Immature natural killer cell (primary cell): ENCODE measurements at regions not wholly inside any gene's neighbourhood (a gene's known extent, or its start where the extent isn't known, plus 50 kb on each side); places are given as distances from the start of the nearest gene placed in this dataset.

Source experiments
- DNase-seq, 3 donors: peaks; one replicate each; pipeline ENCODE4 v3.0.0; 2022; ENCODE audit warnings: mixed read lengths in 1 of 3
- H3K27ac Mint-ChIP-seq, 6 donors: one replicate each; pipeline ENCODE4 v1.8.0; 2020; ENCODE audit warnings: mixed read lengths in 6 of 6, mild to moderate bottlenecking in 5 of 6, inconsistent platforms in 4 of 6, moderate library complexity in 3 of 6
- H3K27me3 Mint-ChIP-seq, 3 donors: one replicate each; pipeline ENCODE4 v1.8.0; 2020 to 2021; ENCODE audit warnings: low read depth in 3 of 3, mild to moderate bottlenecking in 3 of 3, mixed read lengths in 3 of 3, moderate library complexity in 3 of 3, inconsistent platforms in 1 of 3
- H3K36me3 Mint-ChIP-seq, 3 donors: one replicate each; pipeline ENCODE4 v1.8.0; 2020; ENCODE audit warnings: mixed read lengths in 3 of 3, inconsistent platforms in 2 of 3, mild to moderate bottlenecking in 2 of 3
- H3K4me1 Mint-ChIP-seq, 2 donors: one replicate each; pipeline ENCODE4 v1.8.0; 2020; ENCODE audit warnings: inconsistent platforms in 2 of 2, mild to moderate bottlenecking in 2 of 2, mixed read lengths in 2 of 2, moderate library complexity in 1 of 2
- H3K4me3 Mint-ChIP-seq, 5 donors: one replicate each; pipeline ENCODE4 v1.8.0; 2020; ENCODE audit warnings: mild to moderate bottlenecking in 5 of 5, mixed read lengths in 5 of 5, inconsistent platforms in 3 of 5, moderate library complexity in 3 of 5
- H3K9me3 Mint-ChIP-seq, 6 donors: one replicate each; pipeline ENCODE4 v1.8.0; 2020; ENCODE audit warnings: mild to moderate bottlenecking in 6 of 6, mixed read lengths in 6 of 6, inconsistent platforms in 4 of 6, moderate library complexity in 3 of 6

GRCh38 chr3:34219556-34219955 lies 421.1 kb downstream of the PDCD6IP start:
- Mint-ChIP-seq H3K9me3 (peaks cover 0 to 4% (median 0%) of the 10 kb centered on the region in 6 donors), H3K27me3 (peaks cover 3 to 5% (median 4%) of the 10 kb centered on the region in 3 donors), H3K4me1 (no peaks in the 10 kb centered on the region), H3K36me3 (no peaks in the 10 kb centered on the region), H3K4me3 (no peak overlapping the region), H3K27ac (no peak overlapping the region)
- DNase-seq, result no peak

DNA sequence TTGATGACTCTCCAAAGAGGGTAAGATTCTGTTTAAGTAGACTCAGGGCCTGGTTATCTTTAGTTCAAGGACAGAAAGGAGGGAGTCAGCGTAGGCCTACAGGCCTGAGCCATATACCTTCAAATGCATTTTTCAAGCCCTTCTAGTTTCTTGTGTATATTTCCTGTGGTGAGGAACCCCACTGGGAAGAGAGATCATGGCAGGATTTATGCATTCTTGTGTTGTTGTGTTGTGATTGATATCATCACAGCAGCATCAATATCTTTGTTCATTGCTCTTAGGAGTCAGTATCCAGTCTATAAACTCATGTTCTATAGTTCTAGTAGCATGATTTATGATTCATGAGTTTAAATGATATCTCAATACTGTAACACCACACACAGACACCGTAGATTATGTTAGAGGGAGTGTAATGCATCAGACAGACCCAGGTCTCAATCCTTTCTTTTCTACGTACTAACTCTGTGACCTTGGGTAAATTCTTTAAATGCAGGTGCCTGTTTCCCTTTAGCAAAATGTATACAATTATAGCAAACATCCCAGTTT lies 427.5 kb downstream of the PDCD6IP start:
- no peak for DNase-seq
- H3K36me3 Mint-ChIP-seq, result no peaks in the 10 kb centered on the region
- H3K27me3 Mint-ChIP-seq, result peaks cover 0 to 4% (median 1%) of the 10 kb centered on the region in 3 donors
- no peak overlapping the region for H3K4me3 Mint-ChIP-seq
- H3K4me1 Mint-ChIP-seq, result no peaks in the 10 kb centered on the region
- peaks cover 0 to 2% (median 0%) of the 10 kb centered on the region in 6 donors for H3K9me3 Mint-ChIP-seq
- no peak overlapping the region for H3K27ac Mint-ChIP-seq

- Mint-ChIP-seq H3K27me3 (no peaks in the 10 kb centered on the region), H3K27ac (no peak overlapping the region), H3K36me3 (no peaks in the 10 kb centered on the region), H3K9me3 (no peaks in the 10 kb centered on the region), H3K4me1 (no peaks in the 10 kb centered on the region), H3K4me3 (no peak overlapping the region)
- DNase-seq, result no peak
These were observed 431.4 kb downstream of the PDCD6IP start for GRCh38 chr3:34229876-34230275.

DNA sequence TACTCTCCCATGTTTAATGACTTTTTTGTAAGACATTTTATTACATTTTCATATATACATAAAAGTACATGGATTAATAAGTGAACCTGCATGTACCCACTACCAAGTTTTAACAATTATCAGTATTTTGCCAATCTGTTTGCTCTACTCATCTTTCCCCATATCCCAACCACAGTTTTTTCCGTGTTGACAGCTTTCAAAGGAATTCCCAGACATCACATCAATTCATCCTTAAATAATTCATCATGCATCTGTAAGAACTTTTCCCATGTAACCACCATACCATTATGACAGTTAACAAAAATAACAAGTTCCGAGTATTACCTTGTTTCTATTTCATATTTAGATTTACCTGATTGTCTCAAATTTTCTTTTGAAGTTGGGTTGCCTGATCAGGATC lies 436.7 kb downstream of the PDCD6IP start:
- Mint-ChIP-seq H3K9me3 (no peaks in the 10 kb centered on the region), H3K27ac (no peak overlapping the region), H3K4me1 (no peaks in the 10 kb centered on the region), H3K27me3 (peaks cover 0 to 4% (median 0%) of the 10 kb centered on the region in 3 donors), H3K4me3 (no peak overlapping the region), H3K36me3 (no peaks in the 10 kb centered on the region)
- DNase-seq, result no peak

GRCh38 chr3:34237946-34238345 lies 439.5 kb downstream of the PDCD6IP start:
- Mint-ChIP-seq H3K4me1 (no peaks in the 10 kb centered on the region), H3K27me3 (peaks cover 0 to 4% (median 0%) of the 10 kb centered on the region in 3 donors), H3K4me3 (no peak overlapping the region), H3K27ac (no peak overlapping the region), H3K36me3 (no peaks in the 10 kb centered on the region), H3K9me3 (no peaks in the 10 kb centered on the region)
- DNase-seq, result no peak

GRCh38 chr3:34238407-34238806 lies 440.0 kb downstream of the PDCD6IP start:
- Mint-ChIP-seq H3K4me1 (no peaks in the 10 kb centered on the region), H3K36me3 (no peaks in the 10 kb centered on the region), H3K9me3 (no peaks in the 10 kb centered on the region), H3K4me3 (peak overlapping the region in 1 of 5 donors; percentile 17), H3K27ac (no peak overlapping the region), H3K27me3 (peaks cover 0 to 4% (median 0%) of the 10 kb centered on the region in 3 donors)
- no peak for DNase-seq

DNA sequence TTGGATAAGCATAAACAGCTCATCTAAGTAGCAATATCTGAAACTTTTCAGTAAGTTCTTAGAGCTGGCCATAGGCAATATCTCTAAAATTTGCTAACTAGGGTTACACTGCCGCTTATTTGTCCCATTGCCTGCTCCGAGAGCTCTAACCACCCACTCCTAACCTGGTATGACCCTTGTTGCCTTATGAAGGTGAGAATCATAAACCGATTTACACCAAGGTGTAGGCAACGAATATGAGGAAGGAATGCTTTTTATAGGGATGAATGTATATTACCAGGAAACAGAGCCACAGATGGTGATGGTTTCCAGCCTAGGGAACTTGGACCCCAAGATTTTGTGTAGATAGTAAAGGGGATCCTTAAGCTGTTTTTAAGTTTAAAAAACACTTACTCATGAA lies 440.9 kb downstream of the PDCD6IP start:
- H3K9me3 Mint-ChIP-seq, result no peaks in the 10 kb centered on the region
- H3K27ac Mint-ChIP-seq, result no peak overlapping the region
- no peaks in the 10 kb centered on the region for H3K36me3 Mint-ChIP-seq
- no peak overlapping the region for H3K4me3 Mint-ChIP-seq
- no peak for DNase-seq
- peaks cover 0 to 4% (median 0%) of the 10 kb centered on the region in 3 donors for H3K27me3 Mint-ChIP-seq
- no peaks in the 10 kb centered on the region for H3K4me1 Mint-ChIP-seq

GRCh38 chr3:34239875-34240274 lies 441.4 kb downstream of the PDCD6IP start:
- no peaks in the 10 kb centered on the region for H3K4me1 Mint-ChIP-seq
- DNase-seq, result no peak
- peaks cover 0 to 4% (median 0%) of the 10 kb centered on the region in 3 donors for H3K27me3 Mint-ChIP-seq
- H3K36me3 Mint-ChIP-seq, result no peaks in the 10 kb centered on the region
- H3K4me3 Mint-ChIP-seq, result no peak overlapping the region
- no peak overlapping the region for H3K27ac Mint-ChIP-seq
- H3K9me3 Mint-ChIP-seq, result no peaks in the 10 kb centered on the region

- no peak for DNase-seq
- Mint-ChIP-seq H3K4me3 (no peak overlapping the region), H3K27ac (no peak overlapping the region), H3K36me3 (no peaks in the 10 kb centered on the region), H3K27me3 (no peaks in the 10 kb centered on the region), H3K4me1 (peaks cover 14 to 15% of the 10 kb centered on the region in 2 donors), H3K9me3 (peaks cover 0 to 2% (median 0%) of the 10 kb centered on the region in 6 donors)
These were observed 449.0 kb downstream of the PDCD6IP start for GRCh38 chr3:34247401-34247800.

DNA sequence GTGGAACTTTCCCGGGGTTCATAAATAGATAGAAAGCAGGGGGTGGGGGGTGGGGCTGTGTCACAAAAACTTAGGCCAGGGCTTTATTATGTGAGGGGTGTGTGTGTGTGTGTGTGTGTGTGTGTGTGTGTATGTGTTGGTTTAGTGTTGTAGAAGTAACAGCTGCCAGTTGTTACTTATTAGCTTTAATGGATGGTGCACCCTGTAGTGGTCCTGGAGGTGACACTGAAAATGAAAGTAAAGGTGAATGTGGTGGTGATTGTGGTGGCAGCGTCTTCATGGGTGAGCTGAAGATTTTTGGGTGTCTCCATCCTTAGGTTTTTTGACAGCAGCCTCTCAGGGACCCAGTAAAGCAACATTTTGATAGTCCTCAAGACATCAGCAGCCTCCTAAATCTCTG lies 449.9 kb downstream of the PDCD6IP start:
- Mint-ChIP-seq H3K9me3 (peaks cover 0 to 2% (median 0%) of the 10 kb centered on the region in 6 donors), H3K36me3 (no peaks in the 10 kb centered on the region), H3K4me1 (peaks cover 14 to 15% of the 10 kb centered on the region in 2 donors), H3K4me3 (no peak overlapping the region), H3K27ac (peak overlapping the region in 1 of 6 donors; percentile 35), H3K27me3 (no peaks in the 10 kb centered on the region)
- peak in 2 of 3 donors; percentile 13 to 14 for DNase-seq

DNA sequence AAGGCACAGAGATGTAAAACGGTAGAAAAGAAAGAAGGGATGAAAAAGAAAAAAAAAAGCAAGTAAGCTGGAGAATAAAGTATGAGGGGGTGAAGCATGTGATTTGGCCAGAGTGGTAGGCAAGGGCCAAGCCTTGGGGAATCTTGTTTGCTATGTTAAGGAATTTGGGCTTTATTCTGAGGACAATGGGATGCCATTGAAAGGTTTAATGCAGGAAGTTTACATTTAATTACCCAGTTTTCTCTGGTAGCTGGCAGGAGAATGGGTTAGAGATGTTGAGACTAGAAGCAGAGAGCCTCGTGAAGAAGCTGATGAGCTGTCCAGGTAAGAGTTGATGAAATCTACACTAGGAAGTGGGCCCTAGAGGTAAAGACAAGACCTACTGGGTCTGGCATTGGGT lies 455.9 kb downstream of the PDCD6IP start:
- no peak overlapping the region for H3K27ac Mint-ChIP-seq
- no peaks in the 10 kb centered on the region for H3K9me3 Mint-ChIP-seq
- DNase-seq, result no peak
- H3K27me3 Mint-ChIP-seq, result peaks cover 2 to 5% (median 2%) of the 10 kb centered on the region in 3 donors
- H3K4me3 Mint-ChIP-seq, result no peak overlapping the region
- H3K36me3 Mint-ChIP-seq, result no peaks in the 10 kb centered on the region
- H3K4me1 Mint-ChIP-seq, result peaks cover under 1 to 2% of the 10 kb centered on the region in 2 donors

GRCh38 chr3:34256021-34256420 lies 457.6 kb downstream of the PDCD6IP start:
- H3K36me3 Mint-ChIP-seq, result no peaks in the 10 kb centered on the region
- no peaks in the 10 kb centered on the region for H3K4me1 Mint-ChIP-seq
- no peak overlapping the region for H3K27ac Mint-ChIP-seq
- H3K9me3 Mint-ChIP-seq, result no peaks in the 10 kb centered on the region
- H3K4me3 Mint-ChIP-seq, result no peak overlapping the region
- peaks cover 2 to 7% (median 2%) of the 10 kb centered on the region in 3 donors for H3K27me3 Mint-ChIP-seq
- no peak for DNase-seq

DNA sequence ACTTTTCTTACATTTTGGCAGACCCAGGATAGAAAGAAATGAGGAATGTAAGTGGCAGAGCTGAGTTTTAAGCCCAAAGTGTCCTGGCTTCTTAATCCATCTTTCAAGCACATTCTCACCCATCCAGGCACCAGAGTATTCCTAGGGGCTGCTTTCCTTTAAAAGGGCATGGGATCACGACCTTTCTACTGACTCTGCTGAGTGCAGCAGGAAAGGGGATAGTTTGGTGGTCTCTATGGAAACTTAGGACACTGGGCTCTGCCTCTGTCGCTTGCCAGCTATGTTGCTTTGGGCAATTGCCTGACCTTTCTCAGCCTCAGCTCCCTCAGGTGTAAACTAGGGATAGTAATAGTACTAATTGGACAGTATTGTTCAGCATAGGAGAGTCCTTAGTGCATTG lies 458.4 kb downstream of the PDCD6IP start:
- Mint-ChIP-seq H3K4me1 (no peaks in the 10 kb centered on the region), H3K9me3 (no peaks in the 10 kb centered on the region), H3K36me3 (no peaks in the 10 kb centered on the region), H3K4me3 (no peak overlapping the region), H3K27ac (no peak overlapping the region), H3K27me3 (peaks cover 2 to 7% (median 2%) of the 10 kb centered on the region in 3 donors)
- no peak for DNase-seq

DNA sequence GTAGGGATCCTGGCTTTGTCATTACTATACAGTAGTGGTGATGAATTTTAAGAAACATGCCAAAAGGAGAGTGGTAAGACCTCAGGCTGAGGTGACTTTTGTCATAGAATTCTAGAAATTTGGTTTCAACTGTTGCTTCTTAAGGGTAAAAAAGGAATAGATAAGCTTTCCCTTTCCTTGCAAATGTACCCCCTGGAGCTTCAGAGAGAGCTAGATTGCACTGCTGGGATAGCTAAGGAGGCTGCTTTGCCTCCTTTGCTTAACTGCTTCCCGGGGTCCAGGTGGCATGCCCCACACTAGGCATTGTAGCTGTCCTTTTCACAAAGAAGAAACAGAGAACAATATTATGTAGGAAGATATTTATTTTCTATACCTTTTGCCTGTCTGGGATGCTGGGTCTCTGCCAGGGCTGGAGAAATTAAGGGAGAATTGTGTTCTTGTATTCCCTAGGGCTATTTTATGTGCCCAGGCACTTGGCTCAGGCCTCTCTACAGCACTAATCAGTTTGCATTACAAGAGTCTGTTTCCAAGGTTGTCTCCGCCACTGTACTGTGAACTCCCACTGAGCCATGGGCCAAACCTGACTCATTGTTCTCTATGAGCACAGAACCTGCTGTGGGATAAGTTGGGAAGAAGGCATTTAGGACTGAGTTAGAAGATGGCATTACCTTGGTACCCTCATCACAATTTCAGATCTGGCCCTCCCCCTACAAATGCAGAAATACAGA lies 460.0 kb downstream of the PDCD6IP start:
- H3K27me3 Mint-ChIP-seq, result peaks cover 2 to 7% (median 5%) of the 10 kb centered on the region in 3 donors
- no peaks in the 10 kb centered on the region for H3K4me1 Mint-ChIP-seq
- no peak overlapping the region for H3K4me3 Mint-ChIP-seq
- H3K9me3 Mint-ChIP-seq, result no peaks in the 10 kb centered on the region
- no peak for DNase-seq
- H3K36me3 Mint-ChIP-seq, result no peaks in the 10 kb centered on the region
- H3K27ac Mint-ChIP-seq, result no peak overlapping the region
